HCT116 (cell line): ENCODE measurements at regions not wholly inside any gene's neighbourhood (a gene's known extent, or its start where the extent isn't known, plus 50 kb on each side); places are given as distances from the start of the nearest gene placed in this dataset.

Source experiments
- ATAC-seq: fragments of 200-7000 bp; cut with Tn5 transposase; 2 replicates; pipeline ENCODE4 v1.9.1; 2020; ENCODE audit warnings: mild to moderate bottlenecking, moderate library complexity
- BruUV-seq: library from RNA; stranded (reverse); fragments of 400-500 nt; replicated peaks from 2 replicates; lab custom pipeline; 2021; lab: Mats Ljungman, UMichigan
- CTCF ChIA-PET: fragments of 300-600 bp; sonication (Branson Sonifier 250); formaldehyde crosslinking; loops from one replicate; lab custom pipeline; 2021; ENCODE audit warnings: antibody characterized with exemption; lab: Charles Lee
- POLR2A ChIA-PET: fragments of 300-600, 350-600 bp; sonication (Branson Sonifier 250); formaldehyde crosslinking; loops from one replicate; lab custom pipeline; 2021; ENCODE audit warnings: antibody characterized with exemption; lab: Charles Lee
- RAD21 ChIA-PET, 2 experiments: fragments of 300-600 bp; sonication (Branson Sonifier 250); formaldehyde crosslinking; loops; one replicate each; lab custom pipeline; 2023; ENCODE audit warnings: low total read pairs in 2 of 2; ENCODE audit not compliant: uncharacterized antibody in 2 of 2, unreplicated experiment in 2 of 2, low non-redundant PET in 1 of 2; lab: Charles Lee
- DNase-seq: peaks from one replicate; pipeline ENCODE4 v3.0.0-alpha.2; 2010; ENCODE audit warnings: low read depth, low spot score
- H2AFZ ChIP-seq: fragments of 200-600 bp; shearing (Covaris generic), sonication (generic); 2 replicates; pipeline ENCODE4 v1.6.1; 2017; ENCODE audit warnings: low read depth, mixed run types, mixed read lengths, antibody characterized with exemption, low read length; ENCODE audit not compliant: poor library complexity, severe bottlenecking
- H3K27ac ChIP-seq: 2 replicates; pipeline ENCODE4 v1.5.1; 2012; ENCODE audit warnings: low read depth, low read length
- H3K27me3 ChIP-seq: fragments of 200-600 bp; sonication (generic); 2 replicates; pipeline ENCODE4 v1.6.1; 2016; ENCODE audit warnings: mixed run types, low read length, mixed read lengths; ENCODE audit not compliant: insufficient read depth
- H3K36me3 ChIP-seq, 2 experiments: fragments of 200-500 bp in 1 of 2; fragments of 200-600 bp in 1 of 2; sonication (Bioruptor generic) in 1 of 2; sonication (generic) in 1 of 2; 2 replicates each; pipeline versions ENCODE4 v1.5.1 to v1.6.1; 2014 to 2016; ENCODE audit warnings: low read length in 2 of 2, inconsistent platforms in 1 of 2, mixed read lengths in 1 of 2, mixed run types in 1 of 2; ENCODE audit not compliant: insufficient read depth in 2 of 2, control insufficient read depth in 1 of 2
- H3K4me1 ChIP-seq, 2 experiments: fragments of 200-600 bp in 1 of 2; sonication (generic) in 1 of 2; 2 replicates each; pipeline versions ENCODE4 v1.5.1 to v1.6.1; 2012 to 2017; ENCODE audit warnings: low read length in 2 of 2, inconsistent platforms in 1 of 2, mild to moderate bottlenecking in 1 of 2, mixed read lengths in 1 of 2, mixed run types in 1 of 2, moderate library complexity in 1 of 2; ENCODE audit not compliant: insufficient read depth in 2 of 2, control insufficient read depth in 1 of 2
- H3K4me2 ChIP-seq: fragments of 200-600 bp; sonication (generic); 2 replicates; pipeline ENCODE4 v1.6.1; 2017; ENCODE audit warnings: mixed run types, low read length, mixed read lengths
- H3K4me3 ChIP-seq, 2 experiments: fragments of 200-600 bp in 1 of 2; sonication (generic) in 1 of 2; replicated peaks in 1 of 2; 2 replicates each; pipeline ENCODE4 v1.5.1; 2011 to 2016; ENCODE audit warnings: low read length in 2 of 2, control low read depth in 1 of 2, low read depth in 1 of 2, mild to moderate bottlenecking in 1 of 2, mixed read lengths in 1 of 2, mixed run types in 1 of 2
- H3K79me2 ChIP-seq: fragments of 200-600 bp; sonication (generic); 2 replicates; pipeline ENCODE4 v1.6.1; 2017; ENCODE audit warnings: mild to moderate bottlenecking, mixed run types, low read length, moderate library complexity, mixed read lengths; ENCODE audit not compliant: insufficient read depth
- H3K9ac ChIP-seq: fragments of 200-600 bp; sonication (generic); 2 replicates; pipeline ENCODE4 v1.6.1; 2016; ENCODE audit warnings: low read length, mixed read lengths
- H3K9me2 ChIP-seq: fragments of 200-600 bp; sonication (generic), shearing (Covaris generic); 2 replicates; pipeline ENCODE4 v1.6.1; 2017; ENCODE audit warnings: mixed run types, mild to moderate bottlenecking, moderate library complexity; ENCODE audit not compliant: insufficient read depth
- H3K9me3 ChIP-seq, 2 experiments: fragments of 200-500 bp in 1 of 2; fragments of 200-600 bp in 1 of 2; sonication (Bioruptor generic) in 1 of 2; sonication (generic) in 1 of 2; 2 replicates each; pipeline ENCODE4 v1.6.1; 2014 to 2017; ENCODE audit warnings: low read length in 2 of 2, mixed read lengths in 2 of 2, inconsistent platforms in 1 of 2, low read depth in 1 of 2, mild to moderate bottlenecking in 1 of 2, mixed run types in 1 of 2, moderate library complexity in 1 of 2; ENCODE audit not compliant: control insufficient read depth in 1 of 2, insufficient read depth in 1 of 2
- H4K20me1 ChIP-seq: fragments of 200-600 bp; sonication (generic), shearing (Covaris generic); 2 replicates; pipeline ENCODE4 v1.6.1; 2017; ENCODE audit warnings: mixed run types, mild to moderate bottlenecking, moderate library complexity; ENCODE audit not compliant: insufficient read depth
- ATF3 ChIP-seq: IDR thresholded peaks from 2 replicates; pipeline ENCODE4 v1.6.1; 2012
- CEBPB ChIP-seq: IDR thresholded peaks from 2 replicates; pipeline ENCODE4 v1.6.1; 2012; ENCODE audit warnings: low read depth
- CTCF ChIP-seq, 3 experiments: fragments of 200-600 bp in 1 of 3; sonication (generic) in 1 of 3; IDR thresholded peaks in 2 of 3; conservative IDR thresholded peaks in 1 of 3; 2 replicates each; pipeline ENCODE4 v1.5.1; 2012 to 2017; ENCODE audit warnings: low read depth in 2 of 3, low read length in 2 of 3, antibody characterized with exemption in 1 of 3, borderline replicate concordance in 1 of 3, control low read depth in 1 of 3, mild to moderate bottlenecking in 1 of 3, mixed read lengths in 1 of 3, mixed run types in 1 of 3, moderate library complexity in 1 of 3; ENCODE audit not compliant: insufficient read depth in 1 of 3
- ELF1 ChIP-seq: IDR thresholded peaks from 2 replicates; pipeline ENCODE4 v1.6.1; 2012; ENCODE audit warnings: low read depth, borderline replicate concordance
- FOSL1 ChIP-seq: IDR thresholded peaks from 2 replicates; pipeline ENCODE4 v1.6.1; 2012; ENCODE audit warnings: low read depth
- JUND ChIP-seq: IDR thresholded peaks from 2 replicates; pipeline ENCODE4 v1.6.1; 2012
- MAX ChIP-seq: IDR thresholded peaks from 2 replicates; pipeline ENCODE4 v1.6.1; 2012
- POLR2A ChIP-seq: IDR thresholded peaks from 2 replicates; pipeline ENCODE4 v1.7.0; 2011; ENCODE audit warnings: borderline replicate concordance; ENCODE audit not compliant: insufficient read depth, insufficient read length; ENCODE audit errors: extremely low read depth
- SP1 ChIP-seq: IDR thresholded peaks from 2 replicates; pipeline ENCODE4 v1.6.1; 2012; ENCODE audit warnings: low read depth
- TCF7L2 ChIP-seq: IDR thresholded peaks from 2 replicates; pipeline ENCODE4 v1.7.0; 2011; ENCODE audit warnings: borderline replicate concordance, inconsistent platforms; ENCODE audit not compliant: insufficient read depth, insufficient read length; ENCODE audit errors: extremely low read depth
- YY1 ChIP-seq: IDR thresholded peaks from 2 replicates; pipeline ENCODE4 v1.6.1; 2011; ENCODE audit warnings: low read length, low read depth, moderate library complexity, mild to moderate bottlenecking; ENCODE audit not compliant: insufficient replicate concordance; ENCODE audit errors: extremely low read depth
- intact Hi-C: fragments of 100-400 bp; cut with micrococcal nuclease; formaldehyde crosslinking; loops from 2 replicates; pipeline ENCODE4 v1.10.0; 2022

GRCh38 chr10:4522296-4523000 lies 303.6 kb upstream of the AKR1E2 start:
- ChIA-PET RAD21 (no interaction called here), CTCF (no interaction called here)
- no TSS peak for BruUV-seq
- Histone ChIP-seq H3K4me3 (no peak overlapping the region), H4K20me1 (no peaks in the 10 kb centered on the region), H3K4me2 (no peak overlapping the region), H3K27ac (no peak overlapping the region), H3K27me3 (no peaks in the 10 kb centered on the region), H3K79me2 (no peaks in the 10 kb centered on the region), H2AFZ (no peak overlapping the region)
- no peak for ATAC-seq
- no peak for TF ChIP-seq CTCF (IDR thresholded peaks at IDR 0.05 in 2 of 3, conservative IDR thresholded peaks at IDR 0.05 in 1 of 3; ENCODE audit: borderline replicate concordance in 1 of 3, insufficient read depth in 1 of 3, low read depth in 2 of 3, low read length in 2 of 3)
- TF ChIP-seq, all 23 proteins: peak for 0
- no peak for DNase-seq
- no peaks in the 10 kb centered on the region for H3K9me2 ChIP-seq
- H3K9me3 ChIP-seq: no peaks in the 10 kb centered on the region
- no peaks in the 10 kb centered on the region for H3K36me3 ChIP-seq
- POLR2A ChIA-PET: no interaction called here
- H3K9ac ChIP-seq: no peak overlapping the region
- intact Hi-C loops: no loop called here
- H3K4me1 ChIP-seq: peaks cover 0 to 3% of the 10 kb centered on the region in 2 experiments; a peak in 1 of 4 replicates

- Histone ChIP-seq H3K36me3 (no peaks in the 10 kb centered on the region), H3K9me3 (no peaks in the 10 kb centered on the region)
- TF ChIP-seq FOSL1 (peak; percentile 53), POLR2A (no peak), JUND (peak; percentile 39; the same call in 1 of the 2 replicates), MAX (no peak), TCF7L2 (no peak), ATF3 (peak; percentile 52; the same call in 1 of the 2 replicates), CEBPB (peak; percentile 93), CTCF (IDR thresholded peaks at IDR 0.05 in 2 of 3, conservative IDR thresholded peaks at IDR 0.05 in 1 of 3; ENCODE audit: borderline replicate concordance in 1 of 3, insufficient read depth in 1 of 3, low read depth in 2 of 3, low read length in 2 of 3) (no peak), YY1 (no peak), SP1 (peak; percentile 52), ELF1 (no peak)
- TF ChIP-seq, all 23 proteins: peak for 5
- H4K20me1 ChIP-seq: no peaks in the 10 kb centered on the region
- H3K27me3 ChIP-seq: no peaks in the 10 kb centered on the region
- no peak for ATAC-seq
- H3K79me2 ChIP-seq: no peaks in the 10 kb centered on the region
- H2AFZ ChIP-seq: no peak overlapping the region
- no TSS peak for BruUV-seq
- RAD21 ChIA-PET: no interaction called here
- DNase-seq: no peak
- no peak overlapping the region for H3K4me2 ChIP-seq
- H3K4me3 ChIP-seq: no peak overlapping the region
- H3K4me1 ChIP-seq: no peaks in the 10 kb centered on the region
- intact Hi-C loops: loop anchor here (10.0 kb wide), 1 partner anchor 1325 kb away; no protein-coding TSS in a partner anchor
- H3K9me2 ChIP-seq: no peaks in the 10 kb centered on the region
- CTCF ChIA-PET: no interaction called here
- H3K9ac ChIP-seq: no peak overlapping the region
- POLR2A ChIA-PET: no interaction called here
- H3K27ac ChIP-seq: no peak overlapping the region
Measured at GRCh38 chr10:4519658-4520402, 306.2 kb upstream of the AKR1E2 start.
